MM.1S (cell line): ENCODE measurements at regions not wholly inside any gene's neighbourhood (a gene's known extent, or its start where the extent isn't known, plus 50 kb on each side); places are given as distances from the start of the nearest gene placed in this dataset.

ENCODE experiments used
- EZH2 ChIP-seq: fragments of 300-600 bp; sonication (generic); optimal IDR thresholded peaks from 2 replicates; pipeline ENCODE3; 2017; ENCODE audit warnings: low read depth, mild to moderate bottlenecking, antibody characterized with exemption, low read length, mixed read lengths
- EZH2phosphoT487 ChIP-seq: fragments of 300-600 bp; sonication (generic); IDR thresholded peaks from 2 replicates; pipeline ENCODE4 v1.6.1; 2018; ENCODE audit warnings: antibody characterized with exemption, low read length
- TF ChIP-seq, protein P1 (sequence below): fragments of 300-600 bp; sonication (generic); IDR thresholded peaks from 2 replicates; pipeline ENCODE4 v1.5.1; 2016; ENCODE audit warnings: antibody characterized with exemption, low read length, mixed read lengths

GRCh38 chr12:132404951-132405741, 75.8 kb upstream of the GALNT9 start:
- TF ChIP-seq EZH2phosphoT487 (no peak), EZH2 (no peak)
- TF ChIP-seq, protein P1, sequence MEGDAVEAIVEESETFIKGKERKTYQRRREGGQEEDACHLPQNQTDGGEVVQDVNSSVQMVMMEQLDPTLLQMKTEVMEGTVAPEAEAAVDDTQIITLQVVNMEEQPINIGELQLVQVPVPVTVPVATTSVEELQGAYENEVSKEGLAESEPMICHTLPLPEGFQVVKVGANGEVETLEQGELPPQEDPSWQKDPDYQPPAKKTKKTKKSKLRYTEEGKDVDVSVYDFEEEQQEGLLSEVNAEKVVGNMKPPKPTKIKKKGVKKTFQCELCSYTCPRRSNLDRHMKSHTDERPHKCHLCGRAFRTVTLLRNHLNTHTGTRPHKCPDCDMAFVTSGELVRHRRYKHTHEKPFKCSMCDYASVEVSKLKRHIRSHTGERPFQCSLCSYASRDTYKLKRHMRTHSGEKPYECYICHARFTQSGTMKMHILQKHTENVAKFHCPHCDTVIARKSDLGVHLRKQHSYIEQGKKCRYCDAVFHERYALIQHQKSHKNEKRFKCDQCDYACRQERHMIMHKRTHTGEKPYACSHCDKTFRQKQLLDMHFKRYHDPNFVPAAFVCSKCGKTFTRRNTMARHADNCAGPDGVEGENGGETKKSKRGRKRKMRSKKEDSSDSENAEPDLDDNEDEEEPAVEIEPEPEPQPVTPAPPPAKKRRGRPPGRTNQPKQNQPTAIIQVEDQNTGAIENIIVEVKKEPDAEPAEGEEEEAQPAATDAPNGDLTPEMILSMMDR: no peak
